LNCaP clone FGC (cell line): ENCODE measurements at regions not wholly inside any gene's neighbourhood (a gene's known extent, or its start where the extent isn't known, plus 50 kb on each side); places are given as distances from the start of the nearest gene placed in this dataset.

Experiments used
- DNase-seq: peaks from one replicate; pipeline ENCODE4 v3.0.0-alpha.2; 2011; ENCODE audit warnings: low read depth
- H3K4me3 ChIP-seq: 2 replicates; pipeline ENCODE4 v1.5.1; 2011; ENCODE audit warnings: mild to moderate bottlenecking, low read depth, low read length, control low read depth
- CTCF ChIP-seq: IDR thresholded peaks from 2 replicates; pipeline ENCODE4 v1.5.1; 2012; ENCODE audit warnings: mild to moderate bottlenecking; ENCODE audit not compliant: control insufficient read depth, insufficient read depth; ENCODE audit errors: extremely low read depth

GRCh38 chr1:217137210-217137881 is 414.1 kb upstream of the ESRRG start:
- H3K4me3 ChIP-seq: no peak overlapping the region
- DNase-seq: no peak
- no peak for TF ChIP-seq CTCF

- TF ChIP-seq CTCF: no peak
- no peak overlapping the region for H3K4me3 ChIP-seq
- no peak for DNase-seq
These were observed 413.6 kb upstream of the ESRRG start for GRCh38 chr1:217136895-217137205.

GRCh38 chr1:217135987-217136894 is 413.0 kb upstream of the ESRRG start:
- no peak for TF ChIP-seq CTCF
- no peak for DNase-seq
- H3K4me3 ChIP-seq: peak overlapping the region; percentile 53

GRCh38 chr1:217135569-217135915 is 412.3 kb upstream of the ESRRG start:
- H3K4me3 ChIP-seq: peak overlapping the region; percentile 53
- DNase-seq: no peak
- no peak for TF ChIP-seq CTCF

GRCh38 chr1:217134857-217135568 is 411.8 kb upstream of the ESRRG start:
- DNase-seq: no peak
- TF ChIP-seq CTCF: no peak
- peak overlapping the region; percentile 53 for H3K4me3 ChIP-seq

GRCh38 chr1:217133958-217134856 is 411.0 kb upstream of the ESRRG start:
- DNase-seq: no peak
- no peak for TF ChIP-seq CTCF
- peak overlapping the region; percentile 53 for H3K4me3 ChIP-seq
